PC-3 (cell line): ENCODE measurements at regions not wholly inside any gene's neighbourhood (a gene's known extent, or its start where the extent isn't known, plus 50 kb on each side); places are given as distances from the start of the nearest gene placed in this dataset.
"Not testable (repeated sequence)": the region's sequence is repeated elsewhere in the genome, so short reads cannot be mapped to it uniquely, and the experiment has no call there.

Experiments used
- ATAC-seq: fragments of 200-7000 bp; cut with Tn5 transposase; 2 replicates; pipeline ENCODE4 v1.9.1; 2020; ENCODE audit warnings: mild to moderate bottlenecking, moderate library complexity
- BruUV-seq: library from RNA; stranded (reverse); fragments of 400-500 nt; replicated peaks from 2 replicates; lab custom pipeline; 2021; lab: Mats Ljungman, UMichigan
- CTCF ChIA-PET: fragments of 300-600 bp; sonication (Branson Sonifier 250); formaldehyde crosslinking; loops from one replicate; lab custom pipeline; 2022; ENCODE audit warnings: antibody characterized with exemption; lab: Charles Lee
- POLR2A ChIA-PET: fragments of 300-600 bp; sonication (Branson Sonifier 250); formaldehyde crosslinking; loops from one replicate; lab custom pipeline; 2022; ENCODE audit warnings: antibody characterized with exemption; ENCODE audit not compliant: unreplicated experiment; lab: Charles Lee
- DNase-seq: peaks from one replicate; pipeline ENCODE4 v3.0.0-alpha.2; 2015
- H2AFZ ChIP-seq: fragments of 300-600 bp; sonication (generic); 2 replicates; pipeline ENCODE4 v1.6.0; 2016; ENCODE audit warnings: antibody characterized with exemption, low read length
- H3F3A ChIP-seq: fragments of 300-600 bp; sonication (generic); one replicate; pipeline ENCODE4 v1.6.0; 2017; ENCODE audit warnings: antibody characterized with exemption, low read length, control low read depth, mild to moderate bottlenecking; ENCODE audit not compliant: unreplicated experiment
- H3K27ac ChIP-seq: fragments of 300-600 bp; sonication (generic); 2 replicates; pipeline ENCODE4 v1.5.1; 2016; ENCODE audit warnings: mild to moderate bottlenecking, low read length
- H3K27me3 ChIP-seq: fragments of 300-600 bp; sonication (generic); 2 replicates; pipeline ENCODE4 v1.6.1; 2016; ENCODE audit warnings: low read length, mixed read lengths
- H3K36me3 ChIP-seq: fragments of 300-600 bp; sonication (generic); 2 replicates; pipeline ENCODE4 v1.6.1; 2016; ENCODE audit warnings: low read depth, mixed run types, low read length, mixed read lengths
- H3K4me1 ChIP-seq: fragments of 300-600 bp; sonication (generic); 2 replicates; pipeline ENCODE4 v1.5.1; 2016; ENCODE audit warnings: low read length; ENCODE audit not compliant: insufficient read depth
- H3K4me2 ChIP-seq: fragments of 300-600 bp; sonication (generic); 2 replicates; pipeline ENCODE4 v1.6.0; 2016; ENCODE audit warnings: low read length
- H3K4me3 ChIP-seq: fragments of 300-600 bp; sonication (generic); 2 replicates; pipeline ENCODE4 v1.5.1; 2016; ENCODE audit warnings: mild to moderate bottlenecking, low read length, mixed read lengths
- H3K79me2 ChIP-seq: fragments of 300-600 bp; sonication (generic); 2 replicates; pipeline ENCODE4 v1.6.1; 2017; ENCODE audit warnings: low read length, mixed read lengths
- H3K9ac ChIP-seq: fragments of 300-600 bp; sonication (generic); 2 replicates; pipeline ENCODE4 v1.6.0; 2016; ENCODE audit warnings: mild to moderate bottlenecking, low read length
- H3K9me2 ChIP-seq: fragments of 300-600 bp; sonication (generic); replicated peaks from 2 replicates; pipeline ENCODE4 v1.6.1; 2016; ENCODE audit warnings: mixed run types, low read length, mixed read lengths
- H3K9me3 ChIP-seq: fragments of 300-600 bp; sonication (generic); 2 replicates; pipeline ENCODE4 v1.6.1; 2016; ENCODE audit warnings: low read length, mixed read lengths
- H4K20me1 ChIP-seq: fragments of 300-600 bp; sonication (generic); 2 replicates; pipeline ENCODE4 v1.6.1; 2016; ENCODE audit warnings: low read length, mixed read lengths
- CTCF ChIP-seq: fragments of 300-600 bp; sonication (generic); conservative IDR thresholded peaks from 2 replicates; pipeline ENCODE4 v1.5.1; 2017; ENCODE audit warnings: antibody characterized with exemption, low read depth, mild to moderate bottlenecking, low read length
- EZH2 ChIP-seq: fragments of 300-600 bp; sonication (generic); IDR thresholded peaks from one replicate; pipeline ENCODE4 v1.6.1; 2017; ENCODE audit warnings: antibody characterized with exemption, mild to moderate bottlenecking, low read length; ENCODE audit not compliant: unreplicated experiment
- EZH2phosphoT487 ChIP-seq: fragments of 300-600 bp; sonication (generic); IDR thresholded peaks from 2 replicates; pipeline ENCODE4 v1.6.1; 2018; ENCODE audit warnings: mild to moderate bottlenecking, antibody characterized with exemption, low read length, borderline replicate concordance
- intact Hi-C: fragments of 100-400 bp; cut with micrococcal nuclease; formaldehyde crosslinking; loops from 2 replicates; pipeline ENCODE4 v1.9.0; 2023

- H3K4me2 ChIP-seq = no peak overlapping the region
- no peaks in the 10 kb centered on the region for H3K4me1 ChIP-seq
- TF ChIP-seq CTCF (peak; percentile 59), EZH2 (no peak), EZH2phosphoT487 (no peak)
- H3F3A ChIP-seq = no peaks in the 10 kb centered on the region
- H3K9me3 ChIP-seq = no peaks in the 10 kb centered on the region
- no peaks in the 10 kb centered on the region for H3K36me3 ChIP-seq
- ChIA-PET POLR2A (no interaction called here), CTCF (no interaction called here)
- H3K9ac ChIP-seq = no peak overlapping the region
- H3K27me3 ChIP-seq = no peaks in the 10 kb centered on the region
- intact Hi-C loops = no loop called here
- no peak overlapping the region for H3K4me3 ChIP-seq
- DNase-seq (no peak), ATAC-seq (no peak)
- no peaks in the 10 kb centered on the region for H3K79me2 ChIP-seq
- H3K27ac ChIP-seq = no peak overlapping the region
- BruUV-seq = no TSS peak
- H2AFZ ChIP-seq = no peak overlapping the region
- no peaks in the 10 kb centered on the region for H4K20me1 ChIP-seq
- no peaks in the 10 kb centered on the region for H3K9me2 ChIP-seq
Measured at GRCh38 chr10:118827466-118828155, 72.8 kb upstream of the CACUL1 start.

GRCh38 chr10:118832241-118832651 is 77.5 kb upstream of the CACUL1 start:
- no peak overlapping the region for H3K9ac ChIP-seq
- no peaks in the 10 kb centered on the region for H3K9me3 ChIP-seq
- no peaks in the 10 kb centered on the region for H3F3A ChIP-seq
- no peak for TF ChIP-seq EZH2
- no peak for TF ChIP-seq CTCF
- TF ChIP-seq EZH2phosphoT487 = no peak
- no peak for ATAC-seq
- H3K36me3 ChIP-seq = no peaks in the 10 kb centered on the region
- no peaks in the 10 kb centered on the region for H3K79me2 ChIP-seq
- no peak overlapping the region for H3K4me2 ChIP-seq
- peaks cover 15% of the 10 kb centered on the region for H3K4me1 ChIP-seq
- H3K9me2 ChIP-seq = no peaks in the 10 kb centered on the region
- no peak overlapping the region for H2AFZ ChIP-seq
- ChIA-PET CTCF (interaction anchor here (0.6 kb wide), 1 partner anchor 1660 kb away, joined by 3 read pairs; no protein-coding TSS in a partner anchor), POLR2A (no interaction called here)
- BruUV-seq = no TSS peak
- H3K4me3 ChIP-seq = no peak overlapping the region
- no peak for DNase-seq
- H4K20me1 ChIP-seq = no peaks in the 10 kb centered on the region
- H3K27ac ChIP-seq = no peak overlapping the region
- intact Hi-C loops = no loop called here
- H3K27me3 ChIP-seq = no peaks in the 10 kb centered on the region

- H3F3A ChIP-seq, H3K9me2 ChIP-seq, H3K27me3 ChIP-seq, H3K9me3 ChIP-seq, H3K79me2 ChIP-seq, H2AFZ ChIP-seq, BruUV-seq, H3K4me3 ChIP-seq, H4K20me1 ChIP-seq, POLR2A ChIA-PET, H3K9ac ChIP-seq, CTCF ChIA-PET, H3K36me3 ChIP-seq, H3K27ac ChIP-seq, H3K4me2 ChIP-seq, intact Hi-C loops, DNase-seq, ATAC-seq: not testable (repeated sequence)
- H3K4me1 ChIP-seq = peaks cover 21% of the 10 kb centered on the region
Measured at GRCh38 chr10:118834370-118834769, 79.6 kb upstream of the CACUL1 start.
